Motor neuron (in vitro differentiated cells): ENCODE measurements at regions not wholly inside any gene's neighbourhood (a gene's known extent, or its start where the extent isn't known, plus 50 kb on each side); places are given as distances from the start of the nearest gene placed in this dataset.
"Not testable (repeated sequence)": the region's sequence is repeated elsewhere in the genome, so short reads cannot be mapped to it uniquely, and the experiment has no call there.

Experiments
- ATAC-seq, 8 experiments: fragments of 200-7000 bp; cut with Tn5 transposase; replicated peaks in 6 of 8; 2 replicates each; pipeline ENCODE4 v1.8.0; 2021; ENCODE audit warnings: mild to moderate bottlenecking in 8 of 8, moderate library complexity in 8 of 8
- H3K27ac ChIP-seq, 2 donors: fragments of 250-450 bp; sonication (Bioruptor Pico); 2 replicates each; pipeline ENCODE4 v1.9.0; 2021; ENCODE audit warnings: antibody characterized with exemption in 2 of 2, mild to moderate bottlenecking in 2 of 2, moderate library complexity in 1 of 2
- H3K4me1 ChIP-seq, 2 donors: fragments of 250-450 bp; sonication (Bioruptor Pico); replicated peaks in 1 of 2; 2 replicates each; pipeline ENCODE4 v1.6.1; 2021; ENCODE audit warnings: antibody characterized with exemption in 2 of 2, mild to moderate bottlenecking in 2 of 2, moderate library complexity in 1 of 2
- H3K4me3 ChIP-seq, 5 donors: fragments of 250-450 bp; sonication (Bioruptor Pico); 2 replicates each; pipeline ENCODE4 v1.9.0; 2021; ENCODE audit warnings: antibody characterized with exemption in 5 of 5, mild to moderate bottlenecking in 5 of 5, moderate library complexity in 4 of 5
- whole genome bisulfite sequencing, 10 experiments: fragments of 450-650 bp; shearing (Covaris generic); methylation state at CpG; one replicate each; pipeline ENCODE4 v1.0.0; 2022; 5-methylcytosine and 5-hydroxymethylcytosine counted together
- in situ Hi-C, 9 experiments: fragments of 400-800 bp; cut with MboI; loops; one replicate each; pipeline ENCODE4 v1.15.0; 2021; ENCODE audit warnings: low sequenced_read_pairs in 9 of 9, low pct_unique_long_range_greater_than_20kb in 2 of 9; ENCODE audit not compliant: unreplicated experiment in 9 of 9

GRCh38 chrX:9376111-9376510 lies 88.7 kb upstream of the TBL1X start:
- in situ Hi-C loops = no loop called here
- H3K4me1 ChIP-seq = no peaks in the 10 kb centered on the region
- no peak overlapping the region for H3K4me3 ChIP-seq
- no peak for ATAC-seq
- 80 to 100% (median 96%) methylated on average over 1 to 4 of the region's 4 CpGs; no CpG with 5 or more reads in 5 of the 10 experiments for WGBS, 10 experiments
- H3K27ac ChIP-seq = no peak overlapping the region

- WGBS, 10 experiments = 40 to 100% (median 67%) methylated on average over 1 to 2 of the region's 3 CpGs; no CpG with 5 or more reads in 7 of the 10 experiments
- H3K4me3 ChIP-seq, in situ Hi-C loops, H3K4me1 ChIP-seq, ATAC-seq, H3K27ac ChIP-seq: not testable (repeated sequence)
Measured at GRCh38 chrX:9377216-9377615, 87.6 kb upstream of the TBL1X start.

GRCh38 chrX:9378980-9379696 lies 85.7 kb upstream of the TBL1X start:
- 15 to 100% (median 74%) methylated on average over 1 to 6 of the region's 7 CpGs; no CpG with 5 or more reads in 4 of the 10 experiments for WGBS, 10 experiments
- Histone ChIP-seq H3K4me3 (no peak overlapping the region), H3K27ac (no peak overlapping the region), H3K4me1 (peaks cover 0 to 4% of the 10 kb centered on the region in 2 donors)
- in situ Hi-C loops = no loop called here
- no peak for ATAC-seq

GRCh38 chrX:9379697-9380551 lies 84.9 kb upstream of the TBL1X start:
- Histone ChIP-seq H3K4me1 (peaks cover 0 to 4% of the 10 kb centered on the region in 2 donors), H3K27ac (no peak overlapping the region), H3K4me3 (no peak overlapping the region)
- WGBS, 10 experiments = 20 to 100% (median 85%) methylated on average over 1 to 5 of the region's 10 CpGs; no CpG with 5 or more reads in 5 of the 10 experiments
- in situ Hi-C loops = no loop called here
- peak in 2 of 8 experiments; percentile 31 to 37 for ATAC-seq

GRCh38 chrX:9383655-9384054 lies 81.2 kb upstream of the TBL1X start:
- H3K27ac ChIP-seq = no peak overlapping the region
- peaks cover 0 to 4% of the 10 kb centered on the region in 2 donors for H3K4me1 ChIP-seq
- H3K4me3 ChIP-seq = no peak overlapping the region
- in situ Hi-C loops = no loop called here
- ATAC-seq = no peak

- ATAC-seq = no peak
- 80% methylated on average over 1 of the region's 1 CpG; no CpG with 5 or more reads in 9 of the 10 experiments for WGBS, 10 experiments
- in situ Hi-C loops = no loop called here
- Histone ChIP-seq H3K4me3 (no peak overlapping the region), H3K27ac (no peak overlapping the region), H3K4me1 (no peaks in the 10 kb centered on the region)
Measured at GRCh38 chrX:9388450-9388849, 76.4 kb upstream of the TBL1X start.

GRCh38 chrX:9390121-9390520 lies 74.7 kb upstream of the TBL1X start:
- in situ Hi-C loops = no loop called here
- WGBS, 10 experiments = 0 to 40% methylated on average over 1 of the region's 1 CpG; no CpG with 5 or more reads in 8 of the 10 experiments
- no peak overlapping the region for H3K27ac ChIP-seq
- no peak overlapping the region for H3K4me3 ChIP-seq
- no peak for ATAC-seq
- H3K4me1 ChIP-seq = no peaks in the 10 kb centered on the region

GRCh38 chrX:9390693-9391368 lies 74.0 kb upstream of the TBL1X start:
- ATAC-seq = no peak
- WGBS, 10 experiments = 40 to 92% (median 86%) methylated on average over 2 to 8 of the region's 8 CpGs; no CpG with 5 or more reads in 5 of the 10 experiments
- no peaks in the 10 kb centered on the region for H3K4me1 ChIP-seq
- no peak overlapping the region for H3K27ac ChIP-seq
- in situ Hi-C loops = no loop called here
- H3K4me3 ChIP-seq = no peak overlapping the region

- Histone ChIP-seq H3K4me1 (peaks cover 3 to 4% of the 10 kb centered on the region in 2 donors), H3K27ac (no peak overlapping the region), H3K4me3 (no peak overlapping the region)
- 50 to 100% (median 94%) methylated on average over 1 to 5 of the region's 5 CpGs; no CpG with 5 or more reads in 7 of the 10 experiments for WGBS, 10 experiments
- no peak for ATAC-seq
- in situ Hi-C loops = no loop called here
Measured at GRCh38 chrX:9392445-9392844, 72.4 kb upstream of the TBL1X start.

GRCh38 chrX:9393571-9393970 lies 71.3 kb upstream of the TBL1X start:
- in situ Hi-C loops = no loop called here
- no peak for ATAC-seq
- H3K4me3 ChIP-seq = no peak overlapping the region

GRCh38 chrX:9394212-9394611 lies 70.6 kb upstream of the TBL1X start:
- 0 to 100% (median 75%) methylated on average over 1 to 9 of the region's 12 CpGs; no CpG with 5 or more reads in 6 of the 10 experiments for WGBS, 10 experiments
- Histone ChIP-seq H3K27ac (no peak overlapping the region), H3K4me3 (no peak overlapping the region), H3K4me1 (peaks cover 3 to 4% of the 10 kb centered on the region in 2 donors)
- in situ Hi-C loops = no loop called here
- ATAC-seq = no peak

More at GRCh38 chrX:9393571-9393970, 71.3 kb upstream of the TBL1X start:
- Histone ChIP-seq H3K27ac (no peak overlapping the region), H3K4me1 (peaks cover 3 to 4% of the 10 kb centered on the region in 2 donors)
- WGBS, 10 experiments = 33 to 87% (median 85%) methylated on average over 2 to 4 of the region's 4 CpGs; no CpG with 5 or more reads in 7 of the 10 experiments

GRCh38 chrX:9396930-9397329 lies 67.9 kb upstream of the TBL1X start:
- peak in 7 of 8 experiments; percentile 65 to 98 (median 83) for ATAC-seq
- in situ Hi-C loops = no loop called here
- 0 to 40% (median 20%) methylated on average over 1 to 4 of the region's 4 CpGs; no CpG with 5 or more reads in 4 of the 10 experiments for WGBS, 10 experiments
- Histone ChIP-seq H3K27ac (no peak overlapping the region), H3K4me1 (peaks cover 3 to 4% of the 10 kb centered on the region in 2 donors), H3K4me3 (no peak overlapping the region)

GRCh38 chrX:9401051-9401450 lies 63.8 kb upstream of the TBL1X start:
- Histone ChIP-seq H3K4me1 (peaks cover 17 to 18% of the 10 kb centered on the region in 2 donors), H3K27ac (no peak overlapping the region), H3K4me3 (no peak overlapping the region)
- no peak for ATAC-seq
- in situ Hi-C loops = no loop called here
- 23 to 93% (median 80%) methylated on average over 1 to 5 of the region's 6 CpGs; no CpG with 5 or more reads in 4 of the 10 experiments for WGBS, 10 experiments
